ENCODE measurements at regions not wholly inside any gene's neighbourhood (a gene's known extent, or its start where the extent isn't known, plus 50 kb on each side); places are given as distances from the start of the nearest gene placed in this dataset.

- no peak for TF ChIP-seq CTCF (IDR thresholded peaks at IDR 0.05)
- TF ChIP-seq EZH2 (IDR thresholded peaks at IDR 0.05; ENCODE audit: borderline replicate concordance, insufficient read depth, low read depth, low read length, poor library complexity, severe bottlenecking), result no peak
Measured at GRCh38 chr5:152529440-152529839, 124.4 kb upstream of the NMUR2 start.
